ENCODE measurements at regions not wholly inside any gene's neighbourhood (a gene's known extent, or its start where the extent isn't known, plus 50 kb on each side); places are given as distances from the start of the nearest gene placed in this dataset.

- TF ChIP-seq CTCF (IDR thresholded peaks at IDR 0.05 in 2 of 3, conservative IDR thresholded peaks at IDR 0.05 in 1 of 3; ENCODE audit: borderline replicate concordance in 1 of 3, insufficient read depth in 1 of 3, low read depth in 2 of 3, low read length in 2 of 3) (no peak), EZH2 (IDR thresholded peaks at IDR 0.05) (no peak), EZH2phosphoT487 (IDR thresholded peaks at IDR 0.05; ENCODE audit: borderline replicate concordance) (no peak), SP1 (IDR thresholded peaks at IDR 0.05; ENCODE audit: low read depth) (no peak), POLR2A (IDR thresholded peaks at IDR 0.05; ENCODE audit: borderline replicate concordance, extremely low read depth, insufficient read depth, insufficient read length) (no peak), CEBPB (IDR thresholded peaks at IDR 0.05; ENCODE audit: low read depth) (no peak), POLR2AphosphoS5 (IDR thresholded peaks at IDR 0.05; ENCODE audit: low read depth, low read length) (no peak), SRF (IDR thresholded peaks at IDR 0.05; ENCODE audit: low read depth) (no peak), RAD21 (IDR thresholded peaks at IDR 0.05; ENCODE audit: low read depth) (no peak), ZFX (IDR thresholded peaks at IDR 0.05) (no peak), CBX3 (IDR thresholded peaks at IDR 0.05; ENCODE audit: low read depth) (no peak)
- TF ChIP-seq, protein P1, sequence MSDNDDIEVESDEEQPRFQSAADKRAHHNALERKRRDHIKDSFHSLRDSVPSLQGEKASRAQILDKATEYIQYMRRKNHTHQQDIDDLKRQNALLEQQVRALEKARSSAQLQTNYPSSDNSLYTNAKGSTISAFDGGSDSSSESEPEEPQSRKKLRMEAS (IDR thresholded peaks at IDR 0.05), result no peak
Measured at GRCh38 chr13:90641884-90642283, 705.6 kb upstream of the MIR17HG start.

Measured in HCT116 (cell line).